Stimulated activated naive CD4-positive, alpha-beta T cell (primary cell): ENCODE measurements at regions not wholly inside any gene's neighbourhood (a gene's known extent, or its start where the extent isn't known, plus 50 kb on each side); places are given as distances from the start of the nearest gene placed in this dataset.

Experiments used
- DNase-seq, 6 experiments: peaks; one replicate each; lab custom pipeline; 2025; lab: John Stamatoyannopoulos, UW

DNA sequence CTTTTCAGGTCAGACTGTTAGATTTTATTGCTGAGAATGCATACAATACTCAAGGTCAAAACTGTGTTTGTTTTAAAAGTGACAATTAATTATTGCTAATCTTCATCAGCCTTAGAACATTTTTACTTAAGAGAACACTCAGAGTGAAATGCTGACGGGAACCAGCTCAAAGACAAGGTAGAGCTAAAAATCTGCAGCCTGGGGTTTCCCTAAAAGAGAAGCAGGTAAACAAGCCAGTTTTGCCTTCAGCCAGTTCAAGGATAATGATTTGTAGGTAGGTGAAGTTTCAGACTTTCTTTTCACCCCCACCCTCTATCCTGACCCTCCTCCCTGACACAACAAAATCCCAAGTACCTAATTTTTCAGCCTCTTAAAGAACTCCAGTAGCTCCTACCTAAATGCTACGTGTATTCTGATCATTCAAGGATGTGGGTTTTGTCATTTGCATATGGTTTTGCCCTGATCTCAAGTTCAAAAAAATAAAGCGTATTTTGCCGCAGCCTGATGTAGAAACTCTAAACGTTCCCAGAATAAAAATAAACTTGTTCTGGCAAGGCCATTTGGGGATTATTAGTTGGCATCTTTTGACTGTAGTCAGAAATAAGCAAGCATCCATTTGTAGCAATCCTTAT lies 407.2 kb downstream of the EFNA5 start:
- DNase-seq: no peak

DNA sequence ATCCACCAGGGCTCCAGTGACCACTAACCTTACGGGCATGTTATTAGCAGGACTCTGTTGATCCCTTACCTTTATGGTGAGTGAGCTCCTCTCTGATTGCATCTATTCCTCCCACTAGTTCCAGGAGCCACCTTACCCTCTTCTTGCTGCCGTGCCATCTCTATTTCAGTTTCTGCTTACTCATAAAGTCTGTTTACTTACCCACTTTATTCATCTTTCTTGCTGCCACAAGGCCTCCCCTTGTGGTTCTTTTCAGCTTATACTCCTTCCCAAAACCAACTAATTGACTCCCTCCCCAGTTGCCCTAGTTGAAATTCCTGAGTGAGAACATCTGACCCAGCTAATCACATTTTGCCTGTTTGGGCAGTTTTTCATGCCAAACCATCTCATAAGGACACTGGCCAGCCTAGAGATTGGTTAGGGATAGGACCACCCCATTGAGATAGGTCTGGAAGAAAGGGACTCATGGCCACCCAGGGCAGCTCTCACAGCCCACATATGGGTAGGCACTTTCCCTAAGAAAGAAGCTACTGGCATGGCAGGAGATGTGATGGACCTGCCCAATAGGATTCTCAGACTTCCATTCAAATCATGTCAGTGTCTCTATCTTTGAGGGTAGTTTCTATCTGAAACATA lies 412.7 kb downstream of the EFNA5 start:
- no peak for DNase-seq

DNA sequence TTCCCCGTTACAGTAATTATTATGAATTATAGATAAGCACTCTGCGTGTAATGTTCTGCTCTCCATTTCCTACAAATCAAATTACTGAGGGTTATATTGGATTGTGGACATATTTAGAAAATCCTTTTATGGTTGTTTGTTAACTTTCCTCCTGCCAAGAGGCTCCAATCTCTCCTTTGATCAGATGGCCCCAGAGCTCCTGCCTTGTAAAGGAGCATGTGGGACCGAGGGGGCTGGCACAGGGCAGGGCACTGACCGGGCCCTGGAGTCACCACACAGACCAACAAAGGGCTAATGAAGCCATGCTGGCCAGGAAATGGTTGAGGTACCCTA lies 415.9 kb downstream of the EFNA5 start:
- no peak for DNase-seq

DNA sequence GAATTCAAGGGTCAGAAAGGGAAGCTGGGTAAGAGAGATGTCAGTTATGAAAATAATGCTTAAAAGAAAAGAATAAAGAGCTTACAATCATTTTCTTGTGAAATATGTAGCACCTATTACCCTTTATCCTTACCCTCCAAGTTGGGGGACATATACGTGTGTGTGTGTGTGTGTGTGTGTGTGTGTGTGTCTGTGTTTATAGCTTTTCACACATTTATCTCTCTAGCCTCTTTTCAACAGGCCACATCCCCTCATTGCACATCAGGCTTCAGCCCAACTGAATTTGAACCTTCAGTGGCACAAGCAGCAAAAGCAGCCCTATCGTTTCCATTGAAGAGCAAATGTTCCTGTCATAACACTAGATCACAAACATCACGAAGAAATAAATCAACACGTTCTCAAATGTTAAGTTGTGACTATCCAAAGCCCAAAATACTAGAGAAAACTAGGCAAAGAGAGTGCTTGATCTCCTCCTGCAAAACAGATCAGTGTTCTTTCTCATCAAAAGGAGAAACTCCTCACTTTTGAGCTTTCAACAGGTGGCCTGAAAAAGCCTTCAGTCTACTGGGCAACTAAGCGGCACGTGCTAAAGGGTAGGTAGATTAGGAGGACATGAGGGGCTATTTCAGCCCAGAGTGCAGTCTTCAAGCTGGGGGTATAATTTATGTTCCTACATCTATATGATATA lies 416.4 kb downstream of the EFNA5 start:
- no peak for DNase-seq

DNA sequence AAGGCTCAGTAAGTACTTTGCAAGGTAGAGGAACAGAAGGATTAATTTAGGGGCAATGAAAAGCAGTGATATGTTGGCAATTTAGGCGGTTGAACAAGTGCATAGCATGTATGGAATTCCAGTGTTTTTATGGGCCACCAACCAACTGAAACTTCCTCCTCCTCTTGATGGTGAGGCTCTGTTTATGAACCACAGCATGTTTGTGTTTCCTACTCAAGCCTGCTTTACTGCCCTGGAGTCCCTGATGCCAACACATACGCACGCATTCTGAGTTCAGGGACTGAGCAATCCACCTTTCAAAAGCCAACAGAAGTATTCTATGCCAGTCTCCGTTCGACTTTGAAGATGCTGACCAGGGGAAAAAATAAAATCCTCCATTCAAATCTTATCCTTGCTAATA lies 417.5 kb downstream of the EFNA5 start:
- no peak for DNase-seq

DNA sequence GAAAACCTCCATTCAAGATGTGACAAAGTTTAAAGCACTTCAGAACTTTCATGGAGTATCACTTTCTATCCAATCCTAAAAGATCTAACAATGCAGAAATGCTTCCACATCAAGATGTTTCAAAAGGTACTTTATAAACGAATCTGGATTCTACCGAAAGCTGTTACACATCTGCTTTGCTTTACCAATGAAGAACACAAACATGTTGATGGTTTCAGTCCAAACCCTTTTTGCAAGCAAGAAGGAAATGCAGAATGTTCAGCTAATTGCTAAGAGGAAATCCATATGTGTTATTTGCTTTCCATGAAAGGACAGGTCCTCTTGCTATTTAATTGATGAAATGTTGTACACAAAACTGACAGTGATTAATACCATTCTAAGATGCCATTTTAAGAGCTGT lies 419.6 kb downstream of the EFNA5 start:
- no peak for DNase-seq

DNA sequence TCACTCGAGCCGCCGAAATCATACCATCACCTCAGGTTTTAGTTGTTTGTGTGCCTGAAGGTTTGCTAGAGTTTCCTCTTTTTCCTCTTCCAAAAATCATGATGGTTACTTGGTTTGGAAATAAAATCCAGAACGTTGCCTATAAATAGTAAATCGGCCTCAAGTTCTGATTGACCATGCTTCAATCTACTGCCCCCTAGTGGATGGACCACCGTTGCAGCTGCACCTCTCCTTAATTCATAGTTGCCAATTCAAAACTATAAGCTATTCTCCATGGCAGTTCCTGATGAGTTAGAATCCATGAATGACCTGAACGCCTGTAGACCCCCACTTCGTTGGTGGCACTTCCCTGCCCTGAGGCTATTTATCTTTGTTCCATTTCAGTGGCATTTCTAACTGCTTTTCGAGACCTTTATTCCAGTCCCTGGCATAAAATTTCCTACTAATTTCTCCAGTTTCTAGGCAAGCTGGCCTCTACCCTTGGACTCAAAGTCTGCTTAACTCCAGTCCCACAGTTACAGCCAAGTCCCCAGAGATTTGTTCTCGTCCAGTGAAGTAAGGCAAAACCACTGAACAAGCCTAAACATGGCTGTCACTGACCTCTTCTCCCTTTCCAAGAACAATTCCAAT lies 422.6 kb downstream of the EFNA5 start:
- no peak for DNase-seq

DNA sequence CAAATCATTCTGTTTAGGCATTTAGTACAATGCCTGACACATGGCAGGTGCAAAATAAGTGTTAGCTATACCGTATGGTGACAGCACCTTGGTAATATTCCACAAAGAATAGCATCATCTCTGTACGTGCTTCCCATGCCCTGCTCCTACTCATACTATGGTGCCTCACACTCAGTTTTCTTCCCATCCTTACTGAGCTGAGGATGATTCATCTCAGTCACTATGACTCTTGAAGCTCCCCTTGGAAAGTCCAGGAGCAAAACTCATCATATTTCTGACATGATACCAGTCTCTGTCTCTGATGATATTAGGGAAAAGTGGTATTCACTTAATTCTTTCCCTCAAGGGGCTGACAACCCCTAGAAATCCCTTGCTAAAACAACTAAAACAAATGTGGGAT lies 423.3 kb downstream of the EFNA5 start:
- DNase-seq: no peak

DNA sequence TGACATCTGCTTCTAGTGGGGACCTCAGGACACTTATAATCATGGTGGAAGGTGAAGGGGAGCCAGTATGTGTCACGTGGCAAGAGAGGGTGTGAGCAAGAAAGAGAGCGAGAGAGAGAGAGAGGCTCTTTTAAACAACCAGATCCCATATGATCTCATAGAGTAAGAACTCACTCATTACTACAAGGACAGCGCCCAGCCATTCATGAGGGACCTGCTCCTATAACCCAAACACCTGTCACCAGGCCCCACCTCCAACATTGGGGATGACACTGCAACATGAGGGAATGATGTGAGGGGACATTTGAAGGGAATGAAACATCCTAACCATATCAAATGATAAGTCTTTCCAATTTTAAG lies 427.5 kb downstream of the EFNA5 start:
- no peak for DNase-seq

DNA sequence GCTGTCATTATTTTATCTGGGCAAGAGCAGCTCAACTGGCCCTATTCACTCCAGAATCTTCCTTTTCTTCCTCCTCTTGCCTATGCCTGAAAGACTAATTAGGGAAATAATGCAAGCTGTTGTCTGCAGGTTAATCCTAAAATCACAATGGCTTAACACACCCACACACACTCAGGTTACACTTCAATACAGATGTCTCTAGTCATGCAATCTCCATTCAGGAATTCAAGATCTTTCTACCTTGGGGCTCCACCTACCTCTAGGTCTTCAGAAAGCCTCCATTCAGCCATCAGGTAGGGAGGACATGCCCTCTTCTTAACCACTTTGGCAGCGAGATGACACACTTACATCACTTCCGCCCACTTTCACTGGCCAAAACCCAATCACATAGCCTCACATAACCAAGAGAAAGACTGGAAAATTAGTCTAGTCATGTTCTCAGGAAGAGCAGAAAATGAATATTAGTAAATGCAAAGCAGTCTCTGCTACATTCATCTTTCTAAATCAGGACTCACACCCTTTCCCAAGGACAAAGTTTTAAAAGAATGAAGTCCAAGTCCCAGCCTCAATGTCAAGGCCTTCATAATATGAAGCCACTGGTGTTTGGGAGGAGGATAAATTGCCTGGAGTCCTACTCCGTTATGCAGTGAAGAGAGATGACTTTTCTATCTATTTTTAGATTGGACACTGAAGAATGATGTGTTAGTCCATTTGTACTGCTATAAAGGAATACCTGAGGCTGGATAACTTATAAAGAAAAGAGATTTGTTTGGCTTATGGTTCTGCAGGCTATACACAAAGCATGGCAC lies 428.1 kb downstream of the EFNA5 start:
- DNase-seq: no peak

DNA sequence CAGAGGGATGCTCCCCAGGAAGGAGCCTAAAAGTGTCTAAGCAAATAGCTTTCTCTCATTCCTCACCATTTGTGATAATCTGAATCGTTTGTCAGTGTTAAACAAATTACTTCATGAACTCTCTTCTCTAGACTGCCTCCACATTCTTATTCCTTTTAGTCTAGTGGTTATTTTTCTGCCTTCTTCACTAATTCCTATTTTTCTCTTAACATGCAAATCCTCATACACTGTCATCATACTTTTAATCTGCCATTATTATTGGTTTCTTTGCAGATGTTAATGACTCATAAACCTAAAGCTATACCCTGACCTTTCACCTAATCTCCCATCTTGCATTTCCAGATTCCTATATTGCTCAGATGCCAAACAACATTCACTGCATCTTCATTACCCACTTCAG lies 428.9 kb downstream of the EFNA5 start:
- no peak for DNase-seq

DNA sequence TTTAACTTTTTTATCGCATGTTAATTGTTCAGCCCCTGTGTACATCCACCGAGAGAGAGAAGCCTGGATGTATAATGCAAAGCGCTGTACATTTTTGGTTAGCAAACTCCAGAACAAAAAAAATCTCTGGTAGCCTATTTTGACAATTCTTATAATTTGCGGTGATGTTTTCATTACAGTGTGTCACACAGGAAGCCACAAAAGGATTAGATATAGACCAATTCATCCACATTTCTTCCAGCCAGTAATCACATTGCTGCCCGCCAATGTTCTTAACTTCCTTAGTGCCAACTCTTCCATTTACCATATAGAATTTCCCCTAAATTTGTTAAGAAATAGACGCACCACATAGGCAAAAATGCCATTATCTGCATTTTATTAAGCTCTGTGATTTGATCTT lies 435.6 kb downstream of the EFNA5 start:
- DNase-seq: no peak

DNA sequence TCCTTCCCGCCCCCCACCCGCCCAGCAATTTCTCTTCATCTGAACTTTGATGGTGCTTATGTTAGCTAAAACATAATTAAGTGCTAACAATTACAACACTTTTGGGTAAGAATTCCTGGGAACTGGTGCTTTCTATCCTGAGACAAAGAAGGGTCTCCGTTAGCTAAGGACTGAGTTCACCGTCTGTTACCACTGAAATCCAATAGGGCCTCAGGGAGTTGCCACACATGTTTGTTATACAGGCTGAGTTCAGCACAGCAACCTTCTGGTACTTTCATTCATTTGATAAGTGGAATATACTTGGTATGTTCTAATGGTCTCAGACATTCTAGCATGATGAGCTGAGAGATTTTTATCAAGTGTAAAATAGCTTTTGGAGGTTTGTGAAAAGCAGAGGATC lies 437.9 kb downstream of the EFNA5 start:
- DNase-seq: no peak

DNA sequence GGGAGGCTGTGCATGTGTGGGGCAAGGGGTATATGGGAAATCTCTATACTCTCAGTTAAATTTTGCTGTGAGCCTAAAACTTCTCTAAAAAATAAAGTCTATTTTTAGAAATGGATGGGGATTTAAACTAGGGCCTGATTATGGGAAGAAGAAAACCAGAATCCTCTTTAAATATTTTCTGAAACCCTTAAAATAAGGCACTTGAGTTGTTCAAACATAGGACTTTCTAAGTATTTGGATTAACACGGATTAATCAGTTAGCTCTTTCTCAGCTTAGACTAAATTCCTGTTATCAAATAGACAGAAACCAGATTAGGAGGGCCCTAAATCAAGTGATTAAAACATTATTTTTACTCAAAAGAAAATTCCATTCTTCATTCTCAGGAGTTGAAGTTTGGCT lies 438.4 kb downstream of the EFNA5 start:
- no peak for DNase-seq

DNA sequence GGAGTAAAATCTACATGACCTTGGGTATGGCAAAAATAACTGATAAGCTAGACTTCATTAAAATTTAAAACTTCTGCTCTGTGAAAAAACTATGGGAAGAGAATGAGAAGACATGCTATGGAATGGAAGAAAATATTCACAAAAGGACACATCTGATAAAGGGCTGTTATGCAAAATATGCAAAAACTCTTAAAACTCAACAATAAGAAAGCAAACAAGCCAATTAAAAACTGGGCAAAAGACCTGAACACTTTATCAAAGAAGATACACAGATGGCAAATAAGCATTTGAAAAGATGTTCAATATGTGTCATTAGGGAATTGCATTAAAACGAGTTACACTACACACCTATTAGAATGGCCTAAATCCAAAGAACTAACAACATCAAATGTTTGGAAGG lies 439.5 kb downstream of the EFNA5 start:
- no peak for DNase-seq

DNA sequence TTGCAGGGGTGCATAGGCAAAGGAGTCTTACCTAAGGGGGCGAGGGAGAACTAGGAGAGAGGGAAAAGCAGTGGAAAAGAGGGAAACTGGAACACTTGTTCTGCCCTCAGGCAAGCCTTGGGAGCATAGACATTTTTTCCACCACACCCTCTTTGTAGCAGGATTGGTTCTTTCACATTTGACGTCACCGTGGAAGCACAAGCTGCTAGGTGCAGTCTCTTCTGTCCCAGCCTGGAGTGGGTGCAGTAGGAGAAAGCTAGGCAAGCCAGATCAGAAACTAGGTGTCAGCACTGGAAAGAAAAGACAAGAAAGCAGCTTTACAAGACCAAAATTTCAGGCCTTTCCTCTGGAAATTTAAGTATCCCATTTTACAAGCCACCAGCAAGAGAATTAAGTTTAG lies 440.4 kb downstream of the EFNA5 start:
- DNase-seq: no peak

DNA sequence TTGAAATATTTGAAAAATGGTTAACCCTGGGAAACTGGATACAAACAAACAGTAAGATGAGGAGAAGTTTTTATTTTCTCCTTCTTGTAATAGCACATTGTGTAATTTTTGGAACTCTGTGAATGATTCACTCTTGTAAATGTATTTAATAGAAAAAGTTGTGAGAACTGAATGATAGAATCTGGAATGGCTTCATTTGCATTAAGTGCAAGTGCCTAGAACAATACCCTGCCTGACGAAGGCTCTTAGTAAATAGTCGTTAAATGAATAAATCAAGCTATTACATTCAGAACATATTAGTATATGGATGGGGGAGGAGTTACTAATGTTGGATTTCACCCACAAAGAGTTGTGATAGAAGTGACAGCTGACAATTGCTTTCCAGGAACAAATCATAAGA lies 442.5 kb downstream of the EFNA5 start:
- DNase-seq: no peak

DNA sequence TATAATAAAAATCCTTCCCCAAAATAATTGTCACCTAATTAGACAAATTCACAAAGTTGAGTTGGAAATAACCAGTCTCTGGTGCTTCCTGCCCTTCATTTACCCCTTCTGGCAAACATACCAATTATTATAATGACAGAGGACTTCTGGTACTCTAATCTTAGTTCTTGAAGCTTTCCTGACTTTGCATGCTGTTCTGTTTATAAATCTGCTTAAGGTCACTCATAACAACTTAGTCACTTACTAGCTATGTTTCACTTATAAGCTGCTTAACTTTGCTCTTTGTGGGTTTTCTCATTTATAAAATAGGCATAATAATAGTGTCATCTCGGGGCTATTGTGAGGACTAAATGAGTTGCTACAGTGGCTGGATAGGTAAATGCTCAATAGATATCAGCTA lies 446.5 kb downstream of the EFNA5 start:
- DNase-seq: no peak

DNA sequence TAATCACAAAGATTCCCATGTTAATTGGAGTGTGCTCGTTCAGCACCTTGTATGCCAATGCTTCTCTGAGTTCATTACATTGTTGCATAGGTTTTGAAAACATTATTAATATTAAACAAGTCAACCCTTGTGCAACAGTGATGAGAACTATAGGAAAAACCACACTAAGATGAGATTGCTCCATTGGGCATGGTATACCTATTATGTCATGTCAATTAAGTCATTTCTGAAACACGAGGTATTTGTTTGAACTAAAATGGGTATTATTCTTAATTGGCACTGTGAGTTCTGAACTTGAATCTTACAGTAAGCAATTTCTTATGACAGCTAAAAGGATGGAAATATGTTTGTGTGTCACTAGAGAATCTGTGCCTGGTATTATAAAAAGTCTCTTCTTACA lies 447.7 kb downstream of the EFNA5 start:
- no peak for DNase-seq

DNA sequence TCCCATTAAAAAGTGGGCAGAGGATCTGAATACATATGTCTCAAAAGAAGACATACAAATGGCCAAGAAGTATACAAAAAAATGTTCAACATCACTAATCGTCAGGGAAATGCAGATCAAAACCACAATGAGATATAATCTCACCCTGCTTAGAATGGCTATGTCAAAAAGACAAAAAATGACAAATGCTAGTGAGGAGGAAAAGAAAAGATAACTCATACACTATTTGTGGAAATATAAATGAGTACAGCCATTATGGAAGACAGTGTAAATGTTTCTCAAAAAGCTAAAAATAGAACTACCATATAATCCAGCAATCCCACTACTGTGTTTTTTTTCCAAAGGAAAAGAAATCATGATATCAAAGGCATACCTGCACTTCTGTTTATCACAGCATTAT lies 450.7 kb downstream of the EFNA5 start:
- no peak for DNase-seq

DNA sequence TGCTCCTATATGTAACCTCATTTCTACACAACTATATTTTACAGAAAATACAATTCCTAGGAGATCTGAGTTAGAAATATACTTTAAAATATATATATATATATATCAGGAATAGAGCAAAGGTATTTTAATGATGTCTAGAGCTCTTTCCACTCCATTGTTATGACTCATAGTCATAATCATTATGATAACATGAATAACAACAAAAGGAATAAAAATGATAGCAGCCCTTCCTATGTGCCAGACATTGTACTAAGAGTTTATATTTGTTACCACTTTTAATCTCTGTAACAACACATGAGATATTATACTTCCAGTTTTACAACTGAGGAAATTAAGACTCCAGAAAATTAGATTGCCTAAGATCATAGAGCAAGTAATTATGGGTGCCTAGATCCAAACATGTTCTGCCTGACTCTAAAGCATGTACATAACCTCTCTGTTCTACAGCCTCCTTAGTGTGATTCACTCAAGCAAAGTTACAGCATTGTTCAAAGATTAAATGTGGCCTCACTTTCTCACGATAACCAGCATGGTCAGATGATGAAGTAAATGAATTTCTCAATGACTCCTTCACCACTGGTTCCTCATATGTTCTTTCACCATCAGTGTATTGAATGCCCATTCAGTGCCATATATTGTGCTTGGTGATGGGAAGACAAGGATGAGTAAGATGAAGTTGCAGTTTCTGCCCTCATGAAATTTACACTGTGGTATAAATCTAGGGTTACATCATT lies 452.1 kb downstream of the EFNA5 start:
- no peak for DNase-seq

DNA sequence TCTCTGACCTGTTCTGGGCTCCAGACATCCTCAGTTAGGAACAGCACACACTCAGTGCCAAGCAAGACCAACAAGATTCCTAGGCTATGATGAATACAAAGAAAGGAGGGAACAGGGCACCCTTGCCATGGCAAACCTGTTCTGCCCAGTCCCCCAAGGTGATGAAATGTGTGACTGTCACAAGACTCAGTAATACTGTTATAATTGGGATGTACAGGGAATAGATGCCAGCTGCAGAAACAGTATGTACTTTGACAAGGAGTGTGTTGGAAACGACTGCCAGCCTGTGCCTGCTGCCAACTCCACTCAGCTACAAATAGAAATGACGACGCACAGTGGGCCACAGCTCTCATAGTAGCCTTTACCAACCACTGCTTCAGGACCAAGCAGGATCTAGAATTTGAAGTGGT lies 453.0 kb downstream of the EFNA5 start:
- no peak for DNase-seq
